H9 (cell line): ENCODE measurements at regions not wholly inside any gene's neighbourhood (a gene's known extent, or its start where the extent isn't known, plus 50 kb on each side); places are given as distances from the start of the nearest gene placed in this dataset.

Source experiments
- DNase-seq: peaks from one replicate; pipeline ENCODE4 v3.0.0-alpha.2; 2017
- H2AFZ ChIP-seq: one replicate; pipeline ENCODE4 v1.6.1; 2013; ENCODE audit warnings: mild to moderate bottlenecking, low read length, control low read depth, moderate library complexity
- H2AK5ac ChIP-seq: 2 replicates; pipeline ENCODE4 v1.6.1; 2013; ENCODE audit warnings: low read length, control low read depth, mixed read lengths; ENCODE audit not compliant: insufficient read length
- H2BK120ac ChIP-seq: one replicate; pipeline ENCODE4 v1.6.1; 2013; ENCODE audit warnings: low read depth, mild to moderate bottlenecking, low read length, control low read depth, inconsistent platforms; ENCODE audit not compliant: poor library complexity, severe bottlenecking
- H2BK12ac ChIP-seq: 2 replicates; pipeline ENCODE4 v1.6.1; 2013; ENCODE audit warnings: low read length, control low read depth, mixed read lengths, low read depth; ENCODE audit not compliant: insufficient read length
- H2BK15ac ChIP-seq: 2 replicates; pipeline ENCODE4 v1.6.1; 2013; ENCODE audit warnings: low read depth, low read length, control low read depth
- H2BK20ac ChIP-seq: one replicate; pipeline ENCODE4 v1.6.1; 2013; ENCODE audit warnings: low read depth, mild to moderate bottlenecking, low read length, control low read depth, inconsistent platforms; ENCODE audit not compliant: poor library complexity, severe bottlenecking
- H2BK5ac ChIP-seq: 2 replicates; pipeline ENCODE4 v1.6.1; 2013; ENCODE audit warnings: low read length, control low read depth, mixed read lengths; ENCODE audit not compliant: insufficient read length
- H3K14ac ChIP-seq: 2 replicates; pipeline ENCODE4 v1.6.1; 2013; ENCODE audit warnings: low read length, control low read depth; ENCODE audit not compliant: insufficient read depth
- H3K18ac ChIP-seq: 2 replicates; pipeline ENCODE4 v1.6.1; 2013; ENCODE audit warnings: low read depth, mild to moderate bottlenecking, mixed read lengths, low read length, control low read depth; ENCODE audit not compliant: insufficient read length
- H3K23ac ChIP-seq: 2 replicates; pipeline ENCODE4 v1.6.1; 2013; ENCODE audit warnings: low read length, control low read depth, mixed read lengths, low read depth; ENCODE audit not compliant: insufficient read length
- H3K23me2 ChIP-seq: 2 replicates; pipeline ENCODE4 v1.6.1; 2013; ENCODE audit warnings: low read depth, mild to moderate bottlenecking, mixed read lengths, low read length, control low read depth; ENCODE audit not compliant: insufficient read length, poor library complexity, severe bottlenecking
- H3K27ac ChIP-seq: 2 replicates; pipeline ENCODE4 v1.5.1; 2013; ENCODE audit warnings: low read length, control low read depth, mixed read lengths, low read depth; ENCODE audit not compliant: insufficient read length
- H3K27me3 ChIP-seq: 2 replicates; pipeline ENCODE4 v1.6.1; 2013; ENCODE audit warnings: low read length, control low read depth, inconsistent platforms; ENCODE audit not compliant: insufficient read depth
- H3K4ac ChIP-seq: 2 replicates; pipeline ENCODE4 v1.6.1; 2013; ENCODE audit warnings: low read depth, mild to moderate bottlenecking, control low read depth, inconsistent platforms, low read length, moderate library complexity
- H3K4me1 ChIP-seq: 2 replicates; pipeline ENCODE4 v1.6.1; 2013; ENCODE audit warnings: low read length, control low read depth, inconsistent platforms; ENCODE audit not compliant: insufficient read depth
- H3K4me2 ChIP-seq: 2 replicates; pipeline ENCODE4 v1.6.1; 2013; ENCODE audit warnings: low read length, control low read depth, mixed read lengths; ENCODE audit not compliant: insufficient read length, insufficient read depth
- H3K56ac ChIP-seq: 2 replicates; pipeline ENCODE4 v1.6.1; 2013; ENCODE audit warnings: low read depth, mild to moderate bottlenecking, mixed read lengths, low read length, control low read depth; ENCODE audit not compliant: insufficient read length
- H3K79me1 ChIP-seq: 2 replicates; pipeline ENCODE4 v1.6.1; 2013; ENCODE audit warnings: low read depth, mild to moderate bottlenecking, moderate library complexity, low read length, control low read depth, inconsistent platforms; ENCODE audit not compliant: insufficient read depth, poor library complexity, severe bottlenecking
- H3K79me2 ChIP-seq: 2 replicates; pipeline ENCODE4 v1.6.1; 2013; ENCODE audit warnings: low read length, control low read depth, inconsistent platforms; ENCODE audit not compliant: insufficient read depth
- H3K9ac ChIP-seq: 2 replicates; pipeline ENCODE4 v1.6.1; 2013; ENCODE audit warnings: low read length, control low read depth, mixed read lengths; ENCODE audit not compliant: insufficient read length; ENCODE audit errors: extremely low read depth
- H3K9me3 ChIP-seq: one replicate; pipeline ENCODE4 v1.6.1; 2013; ENCODE audit warnings: low read depth, low read length, inconsistent platforms; ENCODE audit not compliant: control insufficient read depth
- H3T11ph ChIP-seq: one replicate; pipeline ENCODE4 v1.6.1; 2013; ENCODE audit warnings: mild to moderate bottlenecking, low read length, control low read depth, inconsistent platforms
- H4K20me1 ChIP-seq: one replicate; pipeline ENCODE4 v1.6.1; 2013; ENCODE audit not compliant: control insufficient read depth, insufficient read length, insufficient read depth
- H4K5ac ChIP-seq: 2 replicates; pipeline ENCODE4 v1.6.1; 2013; ENCODE audit warnings: low read depth, mild to moderate bottlenecking, mixed read lengths, low read length, control low read depth; ENCODE audit not compliant: insufficient read length
- H4K8ac ChIP-seq: replicated peaks from 2 replicates; pipeline ENCODE4 v1.6.1; 2013; ENCODE audit warnings: low read length, control low read depth, mixed read lengths, low read depth; ENCODE audit not compliant: insufficient read length
- H4K91ac ChIP-seq: 2 replicates; pipeline ENCODE4 v1.6.1; 2013; ENCODE audit warnings: low read depth, mild to moderate bottlenecking, moderate library complexity, mixed read lengths, low read length, control low read depth; ENCODE audit not compliant: insufficient read length
- H3K27ac Mint-ChIP-seq, 3 experiments: 2 replicates in 2 of 3; 3 replicates in 1 of 3; pipeline ENCODE4 v1.8.0; 2020 to 2021; ENCODE audit warnings: mixed read lengths in 3 of 3, mild to moderate bottlenecking in 1 of 3, moderate library complexity in 1 of 3
- H3K27me3 Mint-ChIP-seq: 2 replicates; pipeline ENCODE4 v1.8.0; 2021; ENCODE audit warnings: low read depth, mild to moderate bottlenecking, moderate library complexity, mixed read lengths
- H3K36me3 Mint-ChIP-seq, 3 experiments: 2 replicates in 2 of 3; 3 replicates in 1 of 3; pipeline ENCODE4 v1.8.0; 2020 to 2021; ENCODE audit warnings: low read depth in 3 of 3, mixed read lengths in 3 of 3; ENCODE audit not compliant: insufficient read depth in 1 of 3
- H3K4me1 Mint-ChIP-seq, 2 experiments: 2 replicates each; pipeline ENCODE4 v1.8.0; 2020; ENCODE audit warnings: mixed read lengths in 2 of 2
- H3K4me3 Mint-ChIP-seq, 2 experiments: 2 replicates in 1 of 2; 3 replicates in 1 of 2; pipeline ENCODE4 v1.8.0; 2020 to 2021; ENCODE audit warnings: mild to moderate bottlenecking in 2 of 2, mixed read lengths in 2 of 2, moderate library complexity in 1 of 2
- H3K9me3 Mint-ChIP-seq, 2 experiments: 2 replicates in 1 of 2; 3 replicates in 1 of 2; pipeline ENCODE4 v1.8.0; 2020; ENCODE audit warnings: mild to moderate bottlenecking in 2 of 2, mixed read lengths in 2 of 2, moderate library complexity in 1 of 2
- WGBS: extraction: QIAGEN DNeasy Blood & Tissue Kit; methylation state at CpG from one replicate; pipeline ENCODE4 v1.1.7; 2013; ENCODE audit warnings: missing lambda C conversion rate, low lambda C conversion rate, mixed read lengths; ENCODE audit not compliant: insufficient read length; ENCODE audit errors: extremely low coverage; 5-methylcytosine and 5-hydroxymethylcytosine counted together
- TF ChIP-seq, protein P1 (sequence below): fragments of 200-600 bp; sonication (generic); conservative IDR thresholded peaks from 3 replicates; pipeline ENCODE4 v1.8.0; 2021; ENCODE audit warnings: antibody characterized with exemption, mild to moderate bottlenecking

DNA sequence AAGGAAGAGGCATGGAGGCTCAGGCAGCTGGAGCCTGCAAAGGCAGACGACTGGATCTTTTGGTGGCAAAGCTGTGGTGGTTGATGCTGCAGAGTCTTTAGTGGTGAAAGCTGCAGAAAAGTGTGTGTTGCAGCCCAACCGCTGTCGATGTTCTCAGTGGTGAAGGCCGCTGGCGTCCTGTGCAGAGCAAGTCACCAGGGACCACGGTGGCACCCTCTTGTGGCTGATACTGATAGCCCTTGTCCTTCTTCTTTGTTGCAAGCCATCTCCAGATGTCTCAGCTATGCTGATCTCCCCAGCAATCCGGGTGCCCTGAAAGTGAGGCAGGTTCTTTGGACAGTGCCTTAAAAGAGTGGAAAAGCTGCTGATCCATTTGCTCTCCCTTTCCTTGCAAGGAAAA, 610.9 kb upstream of the PCDH9 start:
- no peak overlapping the region for H2BK20ac ChIP-seq
- H3K23ac ChIP-seq, result no peak overlapping the region
- H4K8ac ChIP-seq, result no peak overlapping the region
- no peak overlapping the region for H4K91ac ChIP-seq
- no peaks in the 10 kb centered on the region for H3K4me1 ChIP-seq
- no peaks in the 10 kb centered on the region for H4K20me1 ChIP-seq
- H3K23me2 ChIP-seq, result no peaks in the 10 kb centered on the region
- Mint-ChIP-seq H3K36me3 (no peaks in the 10 kb centered on the region), H3K27ac (peak overlapping the region in 1 of 3 experiments; percentile 32; a peak in 1 of 7 replicates), H3K4me1 (no peaks in the 10 kb centered on the region), H3K4me3 (no peak overlapping the region), H3K27me3 (no peaks in the 10 kb centered on the region), H3K9me3 (no peaks in the 10 kb centered on the region)
- no peak overlapping the region for H3K4ac ChIP-seq
- no peak overlapping the region for H2BK5ac ChIP-seq
- no peak overlapping the region for H2BK12ac ChIP-seq
- H2BK15ac ChIP-seq, result no peak overlapping the region
- H3K79me2 ChIP-seq, result no peaks in the 10 kb centered on the region
- peak; percentile 76 for DNase-seq
- no peaks in the 10 kb centered on the region for H3K9me3 ChIP-seq
- WGBS, result no CpG with 5 or more reads among the region's 7 CpGs
- H4K5ac ChIP-seq, result no peak overlapping the region
- TF ChIP-seq, protein P1, sequence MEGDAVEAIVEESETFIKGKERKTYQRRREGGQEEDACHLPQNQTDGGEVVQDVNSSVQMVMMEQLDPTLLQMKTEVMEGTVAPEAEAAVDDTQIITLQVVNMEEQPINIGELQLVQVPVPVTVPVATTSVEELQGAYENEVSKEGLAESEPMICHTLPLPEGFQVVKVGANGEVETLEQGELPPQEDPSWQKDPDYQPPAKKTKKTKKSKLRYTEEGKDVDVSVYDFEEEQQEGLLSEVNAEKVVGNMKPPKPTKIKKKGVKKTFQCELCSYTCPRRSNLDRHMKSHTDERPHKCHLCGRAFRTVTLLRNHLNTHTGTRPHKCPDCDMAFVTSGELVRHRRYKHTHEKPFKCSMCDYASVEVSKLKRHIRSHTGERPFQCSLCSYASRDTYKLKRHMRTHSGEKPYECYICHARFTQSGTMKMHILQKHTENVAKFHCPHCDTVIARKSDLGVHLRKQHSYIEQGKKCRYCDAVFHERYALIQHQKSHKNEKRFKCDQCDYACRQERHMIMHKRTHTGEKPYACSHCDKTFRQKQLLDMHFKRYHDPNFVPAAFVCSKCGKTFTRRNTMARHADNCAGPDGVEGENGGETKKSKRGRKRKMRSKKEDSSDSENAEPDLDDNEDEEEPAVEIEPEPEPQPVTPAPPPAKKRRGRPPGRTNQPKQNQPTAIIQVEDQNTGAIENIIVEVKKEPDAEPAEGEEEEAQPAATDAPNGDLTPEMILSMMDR, result peak; percentile 62
- no peak overlapping the region for H3K27ac ChIP-seq
- H3K9ac ChIP-seq, result no peak overlapping the region
- H3K4me2 ChIP-seq, result no peak overlapping the region
- H3K56ac ChIP-seq, result no peak overlapping the region
- H2AK5ac ChIP-seq, result no peak overlapping the region
- H3K27me3 ChIP-seq, result no peaks in the 10 kb centered on the region
- no peak overlapping the region for H3K14ac ChIP-seq
- H2BK120ac ChIP-seq, result no peak overlapping the region
- H2AFZ ChIP-seq, result no peak overlapping the region
- no peak overlapping the region for H3T11ph ChIP-seq
- no peak overlapping the region for H3K18ac ChIP-seq
- no peaks in the 10 kb centered on the region for H3K79me1 ChIP-seq
